ENCODE measurements at regions not wholly inside any gene's neighbourhood (a gene's known extent, or its start where the extent isn't known, plus 50 kb on each side); places are given as distances from the start of the nearest gene placed in this dataset.

- Histone ChIP-seq H3K4ac (ENCODE audit: low read depth, low read length) (no peak overlapping the region), H3K4me2 (ENCODE audit: low read depth, low read length) (no peak overlapping the region), H4K8ac (ENCODE audit: low read depth in 2 of 2, low read length in 2 of 2) (no peak overlapping the region), H3K18ac (ENCODE audit: low read depth, low read length) (no peak overlapping the region), H4K91ac (ENCODE audit: insufficient read depth, low read depth, low read length) (no peak overlapping the region), H3K56ac (ENCODE audit: extremely low read depth, insufficient read depth, low read length) (no peak overlapping the region), H2AK9ac (replicated peaks; ENCODE audit: low read depth, low read length, poor library complexity) (no peak overlapping the region), H3K27ac (ENCODE audit: insufficient read depth, low read length) (no peak overlapping the region), H3K4me3 (ENCODE audit: insufficient read depth, low read depth, low read length) (no peak overlapping the region), H3K9me1 (ENCODE audit: insufficient read depth, low read length) (no peaks in the 10 kb centered on the region), H4K20me1 (ENCODE audit: insufficient read depth, low read length) (no peaks in the 10 kb centered on the region), H2BK15ac (ENCODE audit: low read depth, low read length) (no peak overlapping the region), H4K5ac (ENCODE audit: low read depth, low read length) (no peak overlapping the region), H2BK120ac (ENCODE audit: low read depth, low read length) (no peak overlapping the region), H3K36me3 (ENCODE audit: control insufficient read depth, insufficient read depth, low read length) (no peaks in the 10 kb centered on the region), H3K79me1 (ENCODE audit: low read depth in 1 of 2, low read length in 2 of 2) (no peaks in the 10 kb centered on the region), H3K9ac (ENCODE audit: low read depth, low read length) (no peak overlapping the region), H2BK5ac (ENCODE audit: low read depth, low read length, poor library complexity, severe bottlenecking) (no peak overlapping the region), H3K27me3 (ENCODE audit: control insufficient read depth, insufficient read depth, low read length) (no peaks in the 10 kb centered on the region), H3K23ac (ENCODE audit: low read depth, low read length) (no peak overlapping the region), H3K14ac (replicated peaks; ENCODE audit: low read depth, low read length) (no peak overlapping the region), H3K9me3 (ENCODE audit: control insufficient read depth, insufficient read depth, low read length) (no peaks in the 10 kb centered on the region), H2AFZ (replicated peaks; ENCODE audit: low read length, poor library complexity) (no peak overlapping the region), H3K4me1 (ENCODE audit: control insufficient read depth, insufficient read depth, low read length) (no peaks in the 10 kb centered on the region), H2BK20ac (ENCODE audit: low read depth, low read length) (no peak overlapping the region), H2AK5ac (ENCODE audit: low read depth, low read length) (no peak overlapping the region)
- ATAC-seq (ENCODE audit: low read depth) (no peak), DNase-seq (no peak)
- no peak for TF ChIP-seq BHLHE40 (IDR thresholded peaks at IDR 0.05; ENCODE audit: low read depth, low read length)
- TF ChIP-seq NFE2L2 (IDR thresholded peaks at IDR 0.05; ENCODE audit: low read depth, low read length): no peak
- TF ChIP-seq RCOR1 (IDR thresholded peaks at IDR 0.05; ENCODE audit: insufficient replicate concordance, low read length): no peak
- TF ChIP-seq FOS (IDR thresholded peaks at IDR 0.05; ENCODE audit: low read depth, low read length): no peak
- no peak for TF ChIP-seq CEBPB (IDR thresholded peaks at IDR 0.05; ENCODE audit: low read depth, low read length)
- TF ChIP-seq CTCF (conservative IDR thresholded peaks at IDR 0.05; ENCODE audit: low read depth, low read length): no peak
- no peak for TF ChIP-seq SMC3 (IDR thresholded peaks at IDR 0.05; ENCODE audit: low read depth, low read length)
- no peak for TF ChIP-seq MAFK (IDR thresholded peaks at IDR 0.05; ENCODE audit: low read depth, low read length)
- TF ChIP-seq MAZ (IDR thresholded peaks at IDR 0.05; ENCODE audit: borderline replicate concordance, low read depth, low read length): no peak
- no peak for TF ChIP-seq USF2 (IDR thresholded peaks at IDR 0.05; ENCODE audit: low read depth, low read length)
- TF ChIP-seq RFX5 (IDR thresholded peaks at IDR 0.05; ENCODE audit: low read depth, low read length): no peak
- no peak for TF ChIP-seq POLR2A (IDR thresholded peaks at IDR 0.05; ENCODE audit: low read depth, low read length)
- no peak for TF ChIP-seq CHD1 (IDR thresholded peaks at IDR 0.05; ENCODE audit: low read depth, low read length)
- no peak for TF ChIP-seq RAD21 (IDR thresholded peaks at IDR 0.05; ENCODE audit: low read length)
- no peak for TF ChIP-seq MXI1 (IDR thresholded peaks at IDR 0.05; ENCODE audit: borderline replicate concordance, low read depth, low read length)
- no peak for TF ChIP-seq ELK1 (IDR thresholded peaks at IDR 0.05; ENCODE audit: borderline replicate concordance, low read depth, low read length)
- no CpG with 5 or more reads among the region's 1 CpG for WGBS, 2 experiments (ENCODE audit: extremely low coverage in 2 of 2, insufficient read length in 1 of 2)
- dilution Hi-C loops (cut with HindIII; ENCODE audit: low sequenced_read_pairs, unreplicated experiment): no loop called here
- CTCF ChIA-PET: no interaction called here
- POLR2A ChIA-PET (ENCODE audit: unreplicated experiment): no interaction called here
- BruUV-seq (replicated peaks): no TSS peak
- intact Hi-C loops (cut with micrococcal nuclease): no loop called here
- in situ Hi-C loops (cut with MboI; ENCODE audit: low sequenced_read_pairs): no loop called here
Measured at GRCh38 chr4:134139188-134139587, 62.4 kb downstream of the PABPC4L start.

All from IMR-90 (cell line).